Lower leg skin (tissue), 3 donors: ENCODE measurements at regions not wholly inside any gene's neighbourhood (a gene's known extent, or its start where the extent isn't known, plus 50 kb on each side); places are given as distances from the start of the nearest gene placed in this dataset.

Experiments
- CTCF ChIP-seq, 3 donors: fragments of 450-650 bp; IDR thresholded peaks; one replicate each; pipeline ENCODE4 v1.5.1; 2016; ENCODE audit warnings: antibody characterized with exemption in 3 of 3, mild to moderate bottlenecking in 3 of 3, moderate library complexity in 2 of 3
- POLR2A ChIP-seq, 2 donors: fragments of 450-650 bp; IDR thresholded peaks; one replicate each; pipeline ENCODE4 v1.6.1; 2016 to 2017; ENCODE audit warnings: antibody characterized with exemption in 2 of 2, mild to moderate bottlenecking in 1 of 2, moderate library complexity in 1 of 2

- no peak for TF ChIP-seq CTCF (IDR thresholded peaks at IDR 0.05)
- no peak for TF ChIP-seq POLR2A (IDR thresholded peaks at IDR 0.05)
These were observed 419.6 kb downstream of the EFNA5 start for GRCh38 chr5:107251151-107251550.
